IMR-90 (cell line): ENCODE measurements at regions not wholly inside any gene's neighbourhood (a gene's known extent, or its start where the extent isn't known, plus 50 kb on each side); places are given as distances from the start of the nearest gene placed in this dataset.

Source experiments
- ATAC-seq: fragments of 200-7000 bp; cut with Tn5 transposase; 2 replicates; pipeline ENCODE4 v1.9.1; 2020; ENCODE audit warnings: low read depth, mild to moderate bottlenecking, moderate library complexity
- BruUV-seq: library from RNA; stranded (reverse); fragments of 400-500 nt; replicated peaks from 2 replicates; lab custom pipeline; 2021; lab: Mats Ljungman, UMichigan
- CTCF ChIA-PET: fragments of 300-600 bp; formaldehyde crosslinking; extraction: SDS; loops from one replicate; lab custom pipeline; 2021; ENCODE audit warnings: antibody characterized with exemption; lab: Yijun Ruan, JAX
- POLR2A ChIA-PET: fragments of 300-600 bp; sonication (Branson Sonifier 250); formaldehyde crosslinking; loops from one replicate; lab custom pipeline; 2022; ENCODE audit warnings: antibody characterized with exemption; ENCODE audit not compliant: unreplicated experiment; lab: Charles Lee
- DNase-seq: peaks from one replicate; pipeline ENCODE4 v3.0.0; 2013
- H2AFZ ChIP-seq: replicated peaks from 2 replicates; pipeline ENCODE3; 2013; ENCODE audit warnings: low read length, mild to moderate bottlenecking; ENCODE audit not compliant: poor library complexity
- H2AK5ac ChIP-seq: 2 replicates; pipeline ENCODE4 v1.6.1; 2013; ENCODE audit warnings: low read depth, low read length, inconsistent platforms
- H2AK9ac ChIP-seq: replicated peaks from 2 replicates; pipeline ENCODE3; 2013; ENCODE audit warnings: mild to moderate bottlenecking, low read depth, low read length, moderate library complexity; ENCODE audit not compliant: poor library complexity
- H2BK120ac ChIP-seq: 2 replicates; pipeline ENCODE4 v1.6.1; 2013; ENCODE audit warnings: low read depth, low read length, inconsistent platforms
- H2BK15ac ChIP-seq: 3 replicates; pipeline ENCODE4 v1.6.1; 2013; ENCODE audit warnings: low read depth, low read length, inconsistent platforms
- H2BK20ac ChIP-seq: 2 replicates; pipeline ENCODE4 v1.6.1; 2013; ENCODE audit warnings: low read depth, mild to moderate bottlenecking, inconsistent platforms, low read length, moderate library complexity
- H2BK5ac ChIP-seq: 2 replicates; pipeline ENCODE4 v1.6.1; 2013; ENCODE audit warnings: mild to moderate bottlenecking, low read depth, low read length, inconsistent platforms; ENCODE audit not compliant: poor library complexity, severe bottlenecking
- H3K14ac ChIP-seq: replicated peaks from 2 replicates; pipeline ENCODE4 v1.6.1; 2013; ENCODE audit warnings: low read depth, low read length, inconsistent platforms
- H3K18ac ChIP-seq: 2 replicates; pipeline ENCODE4 v1.6.1; 2013; ENCODE audit warnings: low read depth, low read length, control low read depth
- H3K23ac ChIP-seq: 2 replicates; pipeline ENCODE4 v1.6.1; 2013; ENCODE audit warnings: low read depth, low read length, inconsistent platforms
- H3K27ac ChIP-seq: 2 replicates; pipeline ENCODE4 v1.5.1; 2013; ENCODE audit warnings: mild to moderate bottlenecking, control low read depth, low read length; ENCODE audit not compliant: insufficient read depth
- H3K27me3 ChIP-seq: 2 replicates; pipeline ENCODE4 v1.6.1; 2013; ENCODE audit warnings: low read length; ENCODE audit not compliant: control insufficient read depth, insufficient read depth
- H3K36me3 ChIP-seq: 2 replicates; pipeline ENCODE4 v1.6.1; 2013; ENCODE audit warnings: low read length, mixed read lengths; ENCODE audit not compliant: control insufficient read depth, insufficient read depth
- H3K4ac ChIP-seq: 2 replicates; pipeline ENCODE4 v1.6.1; 2013; ENCODE audit warnings: low read depth, low read length, inconsistent platforms
- H3K4me1 ChIP-seq: 2 replicates; pipeline ENCODE4 v1.6.1; 2013; ENCODE audit warnings: low read length, mixed read lengths; ENCODE audit not compliant: control insufficient read depth, insufficient read depth
- H3K4me2 ChIP-seq: 2 replicates; pipeline ENCODE4 v1.6.1; 2013; ENCODE audit warnings: low read depth, mild to moderate bottlenecking, control low read depth, low read length, moderate library complexity
- H3K4me3 ChIP-seq: 2 replicates; pipeline ENCODE4 v1.5.1; 2013; ENCODE audit warnings: low read depth, mild to moderate bottlenecking, control low read depth, low read length, moderate library complexity; ENCODE audit not compliant: insufficient read depth
- H3K56ac ChIP-seq: 2 replicates; pipeline ENCODE4 v1.6.1; 2013; ENCODE audit warnings: low read length, inconsistent platforms; ENCODE audit not compliant: insufficient read depth; ENCODE audit errors: extremely low read depth
- H3K79me1 ChIP-seq, 2 experiments: 2 replicates each; pipeline ENCODE4 v1.6.1; 2013; ENCODE audit warnings: low read length in 2 of 2, inconsistent platforms in 1 of 2, low read depth in 1 of 2
- H3K9ac ChIP-seq: 2 replicates; pipeline ENCODE4 v1.6.1; 2013; ENCODE audit warnings: low read depth, low read length, control low read depth
- H3K9me1 ChIP-seq: 2 replicates; pipeline ENCODE4 v1.6.1; 2013; ENCODE audit warnings: low read length, inconsistent platforms; ENCODE audit not compliant: insufficient read depth
- H3K9me3 ChIP-seq: 2 replicates; pipeline ENCODE4 v1.6.1; 2013; ENCODE audit warnings: low read length; ENCODE audit not compliant: control insufficient read depth, insufficient read depth
- H4K20me1 ChIP-seq: 2 replicates; pipeline ENCODE4 v1.6.1; 2013; ENCODE audit warnings: low read length, inconsistent platforms; ENCODE audit not compliant: insufficient read depth
- H4K5ac ChIP-seq: 2 replicates; pipeline ENCODE4 v1.6.1; 2013; ENCODE audit warnings: mild to moderate bottlenecking, low read depth, low read length, control low read depth
- H4K8ac ChIP-seq, 2 experiments: 2 replicates each; pipeline ENCODE4 v1.6.1; 2013; ENCODE audit warnings: low read depth in 2 of 2, low read length in 2 of 2, control low read depth in 1 of 2, inconsistent platforms in 1 of 2
- H4K91ac ChIP-seq: 2 replicates; pipeline ENCODE4 v1.6.1; 2013; ENCODE audit warnings: low read depth, low read length, inconsistent platforms; ENCODE audit not compliant: insufficient read depth
- RFX5 ChIP-seq: IDR thresholded peaks from 2 replicates; pipeline ENCODE4 v1.8.0; 2012; ENCODE audit warnings: low read depth, mild to moderate bottlenecking, low read length, moderate library complexity
- SMC3 ChIP-seq: fragments of 150-350 bp; IDR thresholded peaks from 2 replicates; pipeline ENCODE4 v1.6.1; 2016; ENCODE audit warnings: low read depth, mild to moderate bottlenecking, antibody characterized with exemption, low read length, moderate library complexity
- WGBS, 2 experiments: methylation state at CpG; one replicate each; pipeline versions ENCODE4 v1.1.5 to v1.1.7; 2013; ENCODE audit warnings: missing lambda C conversion rate in 2 of 2; ENCODE audit not compliant: insufficient read length in 1 of 2; ENCODE audit errors: extremely low coverage in 2 of 2; 5-methylcytosine and 5-hydroxymethylcytosine counted together
- dilution Hi-C: fragments of 300-500 bp; cut with HindIII; formaldehyde crosslinking; loops from one replicate; pipeline ENCODE4 v1.14.3; 2018; ENCODE audit warnings: low sequenced_read_pairs; ENCODE audit not compliant: unreplicated experiment
- in situ Hi-C: fragments of 300-500 bp; cut with MboI; formaldehyde crosslinking; loops from 3 replicates; pipeline ENCODE4 v1.14.3; 2019; ENCODE audit warnings: low sequenced_read_pairs, inconsistent platforms, mixed read lengths
- intact Hi-C: fragments of 100-400 bp; cut with micrococcal nuclease; formaldehyde crosslinking; loops from 2 replicates; pipeline ENCODE4 v1.10.0; 2022

DNA sequence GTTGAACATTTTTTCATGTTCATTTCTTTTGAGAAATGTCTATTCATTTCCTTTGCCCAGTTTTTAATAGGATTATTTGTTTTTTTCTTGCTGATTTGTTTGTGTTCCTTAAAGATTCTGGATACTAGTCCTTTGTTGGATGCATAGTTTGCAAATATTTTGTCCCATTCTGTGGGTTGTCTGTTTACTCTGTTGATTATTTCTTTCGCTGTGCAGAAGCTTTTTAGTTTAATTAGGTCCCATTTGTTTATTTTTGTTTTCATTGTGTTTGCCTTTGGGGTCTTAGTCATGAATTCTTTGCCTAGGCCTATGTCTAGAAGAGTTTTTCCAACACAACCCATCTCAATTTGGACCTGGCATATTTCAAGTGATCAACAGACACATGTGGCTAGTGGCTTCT is 116.1 kb upstream of the GALNT2 start:
- in situ Hi-C loops, result no loop called here
- no peaks in the 10 kb centered on the region for H3K36me3 ChIP-seq

More for the DNA sequence above, 116.1 kb upstream of the GALNT2 start:
- Histone ChIP-seq H3K9me1 (no peaks in the 10 kb centered on the region), H2AK9ac (no peak overlapping the region), H3K27ac (no peak overlapping the region), H2BK15ac (no peak overlapping the region), H3K18ac (no peak overlapping the region), H3K27me3 (no peaks in the 10 kb centered on the region), H3K9ac (no peak overlapping the region), H3K9me3 (no peaks in the 10 kb centered on the region), H3K4me2 (no peak overlapping the region), H3K56ac (no peak overlapping the region), H3K4me3 (no peak overlapping the region), H2BK20ac (no peak overlapping the region), H2BK5ac (no peak overlapping the region), H3K4me1 (no peaks in the 10 kb centered on the region), H4K20me1 (no peaks in the 10 kb centered on the region), H3K23ac (no peak overlapping the region), H4K8ac (no peak overlapping the region), H4K91ac (no peak overlapping the region), H2AK5ac (no peak overlapping the region), H3K4ac (no peak overlapping the region), H3K14ac (no peak overlapping the region), H3K79me1 (no peaks in the 10 kb centered on the region), H2AFZ (no peak overlapping the region), H4K5ac (no peak overlapping the region), H2BK120ac (no peak overlapping the region)
- BruUV-seq, result no TSS peak
- DNase-seq, result no peak
- no peak for TF ChIP-seq RFX5
- TF ChIP-seq SMC3, result no peak
- intact Hi-C loops, result no loop called here
- POLR2A ChIA-PET, result no interaction called here
- no CpG with 5 or more reads among the region's 1 CpG for WGBS, 2 experiments
- ATAC-seq, result no peak
- dilution Hi-C loops, result no loop called here
- CTCF ChIA-PET, result no interaction called here
